Suprapubic skin (tissue), 4 donors: ENCODE measurements at regions not wholly inside any gene's neighbourhood (a gene's known extent, or its start where the extent isn't known, plus 50 kb on each side); places are given as distances from the start of the nearest gene placed in this dataset.

Source experiments
- DNase-seq, 2 donors: peaks; one replicate each; pipeline ENCODE4 v3.0.0-alpha.2; 2019; ENCODE audit warnings: low spot score in 2 of 2
- H3K27ac ChIP-seq: fragments of 200-600 bp; sonication (generic); one replicate; pipeline ENCODE4 v1.5.1; 2019
- H3K27me3 ChIP-seq: fragments of 200-600 bp; sonication (generic); one replicate; pipeline ENCODE4 v1.5.1; 2019
- H3K36me3 ChIP-seq: fragments of 200-600 bp; sonication (generic); one replicate; pipeline ENCODE4 v1.5.1; 2019
- H3K4me1 ChIP-seq: fragments of 200-600 bp; sonication (generic); one replicate; pipeline ENCODE4 v1.5.1; 2019
- H3K4me3 ChIP-seq: fragments of 200-600 bp; sonication (generic); one replicate; pipeline ENCODE4 v1.5.1; 2019; ENCODE audit warnings: mild to moderate bottlenecking
- H3K9me3 ChIP-seq: fragments of 200-600 bp; sonication (generic); one replicate; pipeline ENCODE4 v1.5.1; 2019
- CTCF ChIP-seq, 2 donors: fragments of 200-600 bp in 1 of 2; fragments of 450-650 bp in 1 of 2; sonication (generic) in 1 of 2; IDR thresholded peaks; one replicate each; pipeline ENCODE4 v1.5.1; 2016 to 2019; ENCODE audit warnings: antibody characterized with exemption in 2 of 2, mild to moderate bottlenecking in 1 of 2, moderate library complexity in 1 of 2
- EP300 ChIP-seq: sonication (generic); formaldehyde crosslinking; IDR thresholded peaks from one replicate; pipeline ENCODE4 v1.6.1; 2017; ENCODE audit warnings: antibody characterized with exemption
- POLR2A ChIP-seq, 2 donors: fragments of 450-650 bp; IDR thresholded peaks; one replicate each; pipeline ENCODE4 v1.6.1; 2017; ENCODE audit warnings: antibody characterized with exemption in 2 of 2, mild to moderate bottlenecking in 2 of 2, moderate library complexity in 2 of 2
- POLR2AphosphoS5 ChIP-seq, 3 donors: sonication (generic); formaldehyde crosslinking; IDR thresholded peaks; one replicate each; pipeline ENCODE4 v1.6.1; 2017; ENCODE audit warnings: antibody characterized with exemption in 3 of 3
- WGBS: methylation state at CpG from one replicate; pipeline ENCODE4 v1.1.5; 2018; 5-methylcytosine and 5-hydroxymethylcytosine counted together

GRCh38 chr16:79764415-79765110, 164.0 kb upstream of the MAF start:
- Histone ChIP-seq H3K4me1 (peaks cover 48% of the 10 kb centered on the region), H3K4me3 (no peak overlapping the region), H3K36me3 (no peaks in the 10 kb centered on the region), H3K27ac (no peak overlapping the region), H3K27me3 (no peaks in the 10 kb centered on the region), H3K9me3 (no peaks in the 10 kb centered on the region)
- 78% methylated on average over 7 of the region's 8 CpGs for WGBS
- DNase-seq: no peak
- no peak for TF ChIP-seq POLR2A (IDR thresholded peaks at IDR 0.05)
- no peak for TF ChIP-seq EP300
- no peak for TF ChIP-seq POLR2AphosphoS5 (IDR thresholded peaks at IDR 0.05)
- TF ChIP-seq CTCF (IDR thresholded peaks at IDR 0.05): no peak

GRCh38 chr16:79762217-79762616, 161.7 kb upstream of the MAF start:
- no peak for DNase-seq

GRCh38 chr16:79758615-79759346, 158.2 kb upstream of the MAF start:
- DNase-seq: no peak
- WGBS: 55% methylated on average over 15 of the region's 15 CpGs
- Histone ChIP-seq H3K9me3 (no peaks in the 10 kb centered on the region), H3K4me1 (peaks cover 48% of the 10 kb centered on the region), H3K27ac (peak overlapping the region; percentile 65), H3K36me3 (no peaks in the 10 kb centered on the region), H3K4me3 (no peak overlapping the region), H3K27me3 (no peaks in the 10 kb centered on the region)
- TF ChIP-seq POLR2AphosphoS5 (IDR thresholded peaks at IDR 0.05) (no peak), POLR2A (IDR thresholded peaks at IDR 0.05) (no peak), EP300 (no peak), CTCF (IDR thresholded peaks at IDR 0.05) (no peak)

More at GRCh38 chr16:79762217-79762616, 161.7 kb upstream of the MAF start:
- Histone ChIP-seq H3K9me3 (no peaks in the 10 kb centered on the region), H3K4me1 (peaks cover 41% of the 10 kb centered on the region), H3K27ac (no peak overlapping the region), H3K36me3 (no peaks in the 10 kb centered on the region), H3K4me3 (no peak overlapping the region), H3K27me3 (no peaks in the 10 kb centered on the region)
- 96% methylated on average over 3 of the region's 3 CpGs for WGBS
- no peak for TF ChIP-seq POLR2A (IDR thresholded peaks at IDR 0.05)
- TF ChIP-seq EP300: no peak
- TF ChIP-seq POLR2AphosphoS5 (IDR thresholded peaks at IDR 0.05): no peak
- TF ChIP-seq CTCF (IDR thresholded peaks at IDR 0.05): no peak

- Histone ChIP-seq H3K27ac (peak overlapping the region; percentile 65), H3K9me3 (no peaks in the 10 kb centered on the region), H3K4me3 (no peak overlapping the region), H3K27me3 (no peaks in the 10 kb centered on the region), H3K36me3 (no peaks in the 10 kb centered on the region), H3K4me1 (peaks cover 48% of the 10 kb centered on the region)
- no peak for TF ChIP-seq CTCF (IDR thresholded peaks at IDR 0.05)
- TF ChIP-seq POLR2AphosphoS5 (IDR thresholded peaks at IDR 0.05): no peak
- no peak for TF ChIP-seq POLR2A (IDR thresholded peaks at IDR 0.05)
- TF ChIP-seq EP300: no peak
- no peak for DNase-seq
- 75% methylated on average over 5 of the region's 6 CpGs for WGBS
These were observed 157.4 kb upstream of the MAF start for GRCh38 chr16:79757968-79758367.

- Histone ChIP-seq H3K36me3 (no peaks in the 10 kb centered on the region), H3K4me3 (no peak overlapping the region), H3K4me1 (peaks cover 54% of the 10 kb centered on the region), H3K27me3 (no peaks in the 10 kb centered on the region), H3K27ac (no peak overlapping the region), H3K9me3 (no peaks in the 10 kb centered on the region)
- DNase-seq: no peak
- TF ChIP-seq POLR2AphosphoS5 (IDR thresholded peaks at IDR 0.05) (no peak), EP300 (no peak), CTCF (IDR thresholded peaks at IDR 0.05) (no peak), POLR2A (IDR thresholded peaks at IDR 0.05) (no peak)
- WGBS: 76% methylated on average over 5 of the region's 5 CpGs
These were observed 156.6 kb upstream of the MAF start for GRCh38 chr16:79757163-79757562.
